Endothelial cell of umbilical vein (primary cell): ENCODE measurements at regions not wholly inside any gene's neighbourhood (a gene's known extent, or its start where the extent isn't known, plus 50 kb on each side); places are given as distances from the start of the nearest gene placed in this dataset.

ENCODE experiments used
- BruUV-seq: library from RNA; stranded (reverse); fragments of 400-500 nt; replicated peaks from 2 replicates; lab custom pipeline; 2021; lab: Mats Ljungman, UMichigan
- CTCF ChIA-PET: fragments of 300-600, 350-600 bp; sonication (Branson Sonifier 250); formaldehyde crosslinking; loops from one replicate; lab custom pipeline; 2021; ENCODE audit warnings: antibody characterized with exemption, inconsistent platforms; lab: Charles Lee
- POLR2A ChIA-PET: fragments of 300-600, 350-600 bp; sonication (Branson Sonifier 250); formaldehyde crosslinking; loops from one replicate; lab custom pipeline; 2021; ENCODE audit warnings: antibody characterized with exemption, inconsistent platforms; lab: Charles Lee
- DNase-seq: peaks from one replicate; pipeline ENCODE4 v3.0.0-alpha.2; 2011; ENCODE audit warnings: low read depth, low spot score
- FAIRE-seq: peaks from 2 replicates; lab custom pipeline; 2011; peaks lifted over from hg19 to GRCh38; lab: Jason Lieb, UNC
- H2AFZ ChIP-seq: 2 replicates; pipeline ENCODE4 v1.6.0; 2012; ENCODE audit warnings: low read depth, low read length, control low read depth, inconsistent platforms
- H3K27ac ChIP-seq: 2 replicates; pipeline ENCODE4 v1.5.1; 2011; ENCODE audit warnings: low read depth, mild to moderate bottlenecking, control low read depth, low read length, moderate library complexity; ENCODE audit not compliant: insufficient read depth
- H3K27me3 ChIP-seq, 2 experiments: 2 replicates each; pipeline versions ENCODE4 v1.6.0 to v1.6.1; 2011; ENCODE audit warnings: low read length in 2 of 2, mixed read lengths in 1 of 2; ENCODE audit not compliant: control insufficient read depth in 2 of 2, insufficient read depth in 2 of 2
- H3K36me3 ChIP-seq, 2 experiments: 2 replicates in 1 of 2; 3 replicates in 1 of 2; pipeline ENCODE4 v1.5.1; 2011; ENCODE audit warnings: low read length in 2 of 2, mild to moderate bottlenecking in 1 of 2, moderate library complexity in 1 of 2; ENCODE audit not compliant: control insufficient read depth in 2 of 2, insufficient read depth in 2 of 2; ENCODE audit errors: extremely low read depth in 1 of 2
- H3K4me1 ChIP-seq: 3 replicates; pipeline ENCODE4 v1.5.1; 2011; ENCODE audit warnings: mild to moderate bottlenecking, low read length; ENCODE audit not compliant: control insufficient read depth, insufficient read depth; ENCODE audit errors: extremely low read depth
- H3K4me2 ChIP-seq: 2 replicates; pipeline ENCODE4 v1.6.1; 2011; ENCODE audit warnings: low read length, control low read depth, mixed read lengths; ENCODE audit not compliant: insufficient read depth
- H3K4me3 ChIP-seq, 3 experiments: fragments of 200-600 bp in 1 of 3; sonication (generic), shearing (Covaris generic) in 1 of 3; replicated peaks in 1 of 3; 2 replicates each; pipeline ENCODE4 v1.5.1; 2011 to 2016; ENCODE audit warnings: control low read depth in 3 of 3, low read length in 3 of 3, mild to moderate bottlenecking in 2 of 3, inconsistent platforms in 1 of 3, low read depth in 1 of 3, moderate library complexity in 1 of 3; ENCODE audit not compliant: insufficient read depth in 1 of 3
- H3K79me2 ChIP-seq: 2 replicates; pipeline ENCODE4 v1.6.0; 2012; ENCODE audit warnings: low read length, inconsistent platforms; ENCODE audit not compliant: control insufficient read depth, insufficient read depth
- H3K9ac ChIP-seq: replicated peaks from 2 replicates; pipeline ENCODE3; 2011; ENCODE audit warnings: low read length, control low read depth; ENCODE audit not compliant: insufficient read depth; ENCODE audit errors: extremely low read depth
- H3K9me1 ChIP-seq: replicated peaks from 3 replicates; pipeline ENCODE4 v1.6.0; 2011; ENCODE audit warnings: mild to moderate bottlenecking, low read length; ENCODE audit not compliant: control insufficient read depth, insufficient read depth; ENCODE audit errors: extremely low read depth
- H3K9me3 ChIP-seq: replicated peaks from 2 replicates; pipeline ENCODE4 v1.5.1; 2012; ENCODE audit warnings: low read length, inconsistent platforms; ENCODE audit not compliant: control insufficient read depth, insufficient read depth
- H4K20me1 ChIP-seq: replicated peaks from 2 replicates; pipeline ENCODE3; 2011; ENCODE audit warnings: mild to moderate bottlenecking, low read length; ENCODE audit not compliant: control insufficient read depth, insufficient read depth; ENCODE audit errors: extremely low read depth
- CTCF ChIP-seq, 2 donors: IDR thresholded peaks; 1 replicate in 1 of 2; 2 replicates in 1 of 2; pipeline ENCODE4 v1.5.1; 2011; ENCODE audit warnings: low read length in 2 of 2, mild to moderate bottlenecking in 2 of 2, moderate library complexity in 2 of 2, control low read depth in 1 of 2, inconsistent platforms in 1 of 2, low read depth in 1 of 2; ENCODE audit not compliant: insufficient read depth in 1 of 2; ENCODE audit errors: extremely low read depth in 1 of 2
- EZH2 ChIP-seq: IDR thresholded peaks from 2 replicates; pipeline ENCODE4 v1.6.1; 2012; ENCODE audit warnings: borderline replicate concordance, low read depth, mild to moderate bottlenecking, moderate library complexity, low read length, inconsistent platforms; ENCODE audit not compliant: severe bottlenecking
- FOS ChIP-seq: IDR thresholded peaks from 2 replicates; pipeline ENCODE4 v1.6.1; 2011; ENCODE audit warnings: mild to moderate bottlenecking, low read length, moderate library complexity, borderline replicate concordance; ENCODE audit not compliant: insufficient read depth
- JUN ChIP-seq: IDR thresholded peaks from 2 replicates; pipeline ENCODE4 v1.6.1; 2011; ENCODE audit warnings: borderline replicate concordance, low read depth; ENCODE audit not compliant: insufficient read length, insufficient read depth
- MAX ChIP-seq: IDR thresholded peaks from 2 replicates; pipeline ENCODE4 v1.6.1; 2011; ENCODE audit not compliant: insufficient read depth, insufficient read length
- POLR2A ChIP-seq: IDR thresholded peaks from 2 replicates; pipeline ENCODE4 v1.6.1; 2012; ENCODE audit warnings: low read depth, mild to moderate bottlenecking, control low read depth, low read length
- POLR2AphosphoS5 ChIP-seq: IDR thresholded peaks from 2 replicates; pipeline ENCODE4 v1.6.1; 2012; ENCODE audit warnings: low read depth, mild to moderate bottlenecking, control low read depth, low read length, moderate library complexity; ENCODE audit not compliant: insufficient read depth
- dilution Hi-C: fragments of 300-500 bp; cut with MboI; formaldehyde crosslinking; loops from one replicate; pipeline ENCODE4 v1.15.0; 2019; ENCODE audit warnings: low sequenced_read_pairs; ENCODE audit not compliant: extremely low pct_ligation_motif_present
- intact Hi-C: fragments of 100-400 bp; cut with micrococcal nuclease; formaldehyde crosslinking; loops from one replicate; pipeline ENCODE4 v1.10.0; 2022

DNA sequence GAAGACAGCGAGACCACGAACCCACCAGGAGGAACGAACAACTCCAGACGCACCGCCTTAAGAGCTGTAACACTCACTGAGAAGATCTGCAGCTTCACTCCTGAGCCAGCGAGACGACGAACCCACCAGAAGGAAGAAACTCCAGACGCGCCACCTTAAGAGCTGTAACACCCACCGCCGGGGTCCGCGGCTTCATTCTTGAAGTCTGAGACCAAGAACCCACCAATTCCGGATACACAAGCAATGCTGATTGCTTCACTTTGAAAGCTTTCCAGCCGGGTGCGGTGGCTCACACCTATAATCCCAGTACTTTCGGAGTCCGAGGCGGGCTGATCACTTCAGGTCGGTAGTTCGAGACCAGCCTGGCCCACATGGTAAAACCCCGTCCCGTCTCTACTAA, 177.2 kb upstream of the MYO3A start:
- Histone ChIP-seq H4K20me1 (no peaks in the 10 kb centered on the region), H2AFZ (no peak overlapping the region), H3K9me1 (no peaks in the 10 kb centered on the region), H3K36me3 (no peaks in the 10 kb centered on the region), H3K4me3 (no peak overlapping the region), H3K79me2 (no peaks in the 10 kb centered on the region), H3K4me2 (no peak overlapping the region), H3K9me3 (no peaks in the 10 kb centered on the region), H3K27me3 (no peaks in the 10 kb centered on the region), H3K4me1 (no peaks in the 10 kb centered on the region), H3K9ac (no peak overlapping the region), H3K27ac (no peak overlapping the region)
- ChIA-PET POLR2A (no interaction called here), CTCF (no interaction called here)
- FAIRE-seq: no peak
- BruUV-seq: no TSS peak
- no peak for DNase-seq
- dilution Hi-C loops: no loop called here
- intact Hi-C loops: no loop called here
- no peak for TF ChIP-seq POLR2AphosphoS5
- no peak for TF ChIP-seq EZH2
- no peak for TF ChIP-seq FOS
- TF ChIP-seq POLR2A: no peak
- TF ChIP-seq JUN: no peak
- no peak for TF ChIP-seq CTCF (IDR thresholded peaks at IDR 0.05; ENCODE audit: extremely low read depth in 1 of 2, insufficient read depth in 1 of 2, low read depth in 1 of 2, low read length in 2 of 2)
- TF ChIP-seq MAX: no peak
